ENCODE measurements at regions not wholly inside any gene's neighbourhood (a gene's known extent, or its start where the extent isn't known, plus 50 kb on each side); places are given as distances from the start of the nearest gene placed in this dataset.

DNA sequence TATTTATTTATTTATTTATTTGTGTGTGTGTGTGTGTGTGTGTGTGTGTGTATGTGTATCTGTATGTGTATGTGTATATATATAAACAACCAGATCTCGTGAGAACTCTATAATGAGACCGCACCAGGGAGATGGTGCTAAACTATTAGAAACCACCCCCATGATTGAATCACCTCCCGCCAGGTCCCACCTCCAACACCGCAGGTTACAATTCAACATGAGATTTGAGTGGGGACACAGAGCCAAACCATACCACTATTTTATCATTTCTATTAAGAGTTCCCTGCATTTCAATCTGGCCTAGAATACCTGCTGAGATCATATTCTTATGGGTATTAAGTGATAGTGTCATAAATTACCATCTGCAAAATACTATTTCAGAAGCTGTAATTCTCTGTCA lies 243.8 kb upstream of the PLEKHG7 start:
- Histone ChIP-seq H3K27me3 (no peaks in the 10 kb centered on the region), H3K9me3 (no peaks in the 10 kb centered on the region), H3K36me3 (no peaks in the 10 kb centered on the region), H3K4me3 (no peak overlapping the region)
- DNase-seq, result no peak

DNA sequence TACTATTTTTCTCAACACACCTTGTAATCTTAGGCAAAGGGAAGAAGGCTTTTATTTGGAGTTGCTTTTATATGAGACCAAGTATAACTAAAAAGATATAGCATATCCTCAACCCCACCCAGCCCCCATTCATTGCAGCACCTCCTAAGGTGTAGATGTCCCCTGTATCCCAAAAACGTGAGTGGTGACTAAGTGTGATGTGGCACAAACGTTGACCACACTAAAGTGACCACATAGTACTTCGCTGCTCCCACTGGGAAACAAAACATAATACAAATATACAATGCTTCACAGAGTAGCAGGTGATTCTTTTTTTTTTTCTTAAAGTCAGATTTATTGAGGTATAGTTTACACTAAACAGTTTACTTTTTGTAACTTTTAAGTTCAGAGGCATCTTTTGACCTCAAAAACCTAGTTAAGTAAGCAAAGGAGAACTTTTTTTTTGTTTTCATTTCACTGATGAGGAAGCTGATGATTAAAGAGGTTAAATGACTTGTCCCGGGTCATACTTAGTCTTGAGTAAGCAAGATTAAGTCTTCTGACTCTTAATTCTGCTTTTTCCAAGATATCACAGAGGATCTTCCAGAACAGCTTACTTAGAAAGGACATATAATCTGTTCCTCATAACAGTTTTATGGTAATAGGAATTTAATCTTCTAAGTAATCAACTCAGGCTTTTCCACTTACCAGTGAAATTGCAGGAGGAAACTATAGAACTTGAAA lies 245.2 kb upstream of the PLEKHG7 start:
- no peaks in the 10 kb centered on the region for H3K36me3 ChIP-seq
- DNase-seq, result no peak
- no peak overlapping the region for H3K4me3 ChIP-seq
- no peaks in the 10 kb centered on the region for H3K9me3 ChIP-seq
- H3K27me3 ChIP-seq, result no peaks in the 10 kb centered on the region

DNA sequence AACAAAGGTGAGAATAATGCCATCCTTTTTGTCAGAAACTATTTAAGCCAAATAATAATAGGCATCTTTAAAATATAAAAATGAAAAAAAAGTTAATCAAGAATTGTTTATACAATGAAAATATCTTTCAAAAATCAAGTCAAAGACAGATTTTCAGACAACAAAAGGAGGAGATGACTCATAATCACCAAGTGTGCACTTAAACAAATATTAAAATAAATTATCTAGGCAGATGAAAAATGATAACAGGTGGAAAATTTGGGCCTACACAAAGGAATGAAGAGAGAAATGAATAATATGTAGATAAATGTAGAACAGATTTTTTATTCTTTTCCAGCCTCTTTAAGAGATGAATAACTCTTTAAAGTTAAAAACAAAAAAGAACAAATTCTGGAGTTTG lies 250.0 kb upstream of the PLEKHG7 start:
- Histone ChIP-seq H3K9me3 (no peaks in the 10 kb centered on the region), H3K4me3 (no peak overlapping the region), H3K27me3 (no peaks in the 10 kb centered on the region), H3K36me3 (no peaks in the 10 kb centered on the region)
- DNase-seq, result no peak

DNA sequence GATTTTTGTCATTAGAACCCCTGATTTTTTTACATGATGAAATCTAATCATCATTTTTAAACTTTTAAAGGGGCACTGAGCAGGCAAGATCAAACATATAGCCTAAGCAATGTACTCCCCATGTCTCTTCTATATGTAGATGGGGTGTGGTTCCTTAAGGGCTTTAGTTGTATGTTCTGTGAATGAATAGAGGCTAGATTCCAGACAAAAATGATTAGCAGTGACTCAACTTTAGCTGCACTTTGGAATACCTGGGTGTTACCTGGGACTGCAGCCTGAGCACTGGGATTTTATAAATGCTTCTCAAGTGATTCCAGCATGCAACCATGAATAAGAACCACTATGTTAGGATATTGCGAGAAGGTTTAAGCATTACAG lies 256.7 kb upstream of the PLEKHG7 start:
- no peaks in the 10 kb centered on the region for H3K36me3 ChIP-seq
- no peaks in the 10 kb centered on the region for H3K27me3 ChIP-seq
- no peak overlapping the region for H3K4me3 ChIP-seq
- H3K9me3 ChIP-seq, result no peaks in the 10 kb centered on the region
- DNase-seq, result no peak

DNA sequence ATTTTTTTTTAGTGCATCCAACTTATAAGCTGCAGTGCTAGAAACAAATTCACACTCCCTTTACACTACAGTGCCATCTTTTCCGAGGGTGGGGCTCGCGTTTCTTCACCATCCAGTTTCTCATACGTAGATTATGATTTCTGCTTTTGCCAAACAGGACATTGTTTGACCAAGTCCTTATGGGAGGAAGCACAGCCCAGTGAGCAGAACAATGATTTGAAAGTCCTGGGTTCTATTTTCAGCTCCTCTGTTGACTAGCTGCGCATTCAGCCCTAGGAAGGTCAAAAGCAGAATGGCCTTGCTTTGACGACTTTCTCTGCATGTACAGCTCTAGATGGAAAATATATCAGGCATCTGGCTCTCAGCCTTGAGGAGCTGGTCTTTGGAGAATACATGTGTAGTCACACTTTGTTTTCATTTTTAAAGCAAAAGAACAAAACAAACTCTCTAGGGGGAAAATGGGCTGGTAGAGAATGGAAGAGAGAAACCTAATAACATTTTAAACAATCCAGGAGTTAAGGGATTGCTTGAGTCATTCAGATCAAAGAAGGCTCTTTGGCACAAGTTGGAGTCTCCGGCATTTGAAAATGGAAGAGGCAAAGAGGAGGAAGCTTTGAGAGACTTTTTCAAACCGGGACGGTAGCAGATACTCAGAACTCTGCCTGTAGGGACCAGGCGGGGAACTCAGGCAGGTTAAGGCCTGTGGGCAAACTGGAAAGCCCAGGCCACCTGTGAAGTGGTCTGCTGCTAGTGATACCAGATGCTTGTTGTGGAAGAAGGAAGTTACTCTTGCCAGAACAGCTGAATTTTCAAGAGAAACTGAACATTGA lies 257.3 kb upstream of the PLEKHG7 start:
- Histone ChIP-seq H3K27me3 (no peaks in the 10 kb centered on the region), H3K9me3 (no peaks in the 10 kb centered on the region), H3K36me3 (no peaks in the 10 kb centered on the region), H3K4me3 (no peak overlapping the region)
- DNase-seq, result no peak

DNA sequence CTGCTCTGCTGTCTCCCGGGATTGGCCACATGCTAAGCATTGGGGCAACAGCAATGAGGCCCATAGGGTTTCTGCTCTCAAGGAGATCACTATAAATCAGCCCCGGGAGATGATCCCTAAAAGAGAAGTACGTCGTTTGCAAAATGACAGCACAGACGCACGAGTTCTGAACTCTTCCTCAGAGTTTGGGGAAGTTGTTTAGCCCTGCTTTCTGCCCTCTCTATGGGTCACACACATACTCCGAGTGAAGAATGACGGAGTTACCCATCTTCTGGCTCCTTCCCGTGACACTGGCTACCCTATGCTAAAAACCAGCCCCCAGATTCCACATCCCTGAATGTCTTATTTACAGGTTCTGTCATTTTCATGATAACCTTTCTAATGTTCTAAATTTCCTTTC lies 258.0 kb upstream of the PLEKHG7 start:
- Histone ChIP-seq H3K27me3 (no peaks in the 10 kb centered on the region), H3K36me3 (no peaks in the 10 kb centered on the region), H3K9me3 (no peaks in the 10 kb centered on the region), H3K4me3 (no peak overlapping the region)
- DNase-seq, result no peak

- DNase-seq, result no peak
- Histone ChIP-seq H3K27me3 (no peaks in the 10 kb centered on the region), H3K36me3 (no peaks in the 10 kb centered on the region), H3K4me3 (no peak overlapping the region), H3K9me3 (no peaks in the 10 kb centered on the region)
Observed at GRCh38 chr12:92442782-92443181, 260.0 kb upstream of the PLEKHG7 start.

GRCh38 chr12:92440072-92440471 lies 262.7 kb upstream of the PLEKHG7 start:
- Histone ChIP-seq H3K36me3 (no peaks in the 10 kb centered on the region), H3K27me3 (no peaks in the 10 kb centered on the region), H3K9me3 (no peaks in the 10 kb centered on the region; the same call in 1 of the 2 replicates), H3K4me3 (no peak overlapping the region)
- DNase-seq, result no peak

GRCh38 chr12:92439420-92439805 lies 263.4 kb upstream of the PLEKHG7 start:
- H3K36me3 ChIP-seq, result no peaks in the 10 kb centered on the region
- DNase-seq, result peak; percentile 75
- no peaks in the 10 kb centered on the region; the same call in 1 of the 2 replicates for H3K9me3 ChIP-seq
- no peak overlapping the region for H3K4me3 ChIP-seq
- H3K27me3 ChIP-seq, result no peaks in the 10 kb centered on the region

DNA sequence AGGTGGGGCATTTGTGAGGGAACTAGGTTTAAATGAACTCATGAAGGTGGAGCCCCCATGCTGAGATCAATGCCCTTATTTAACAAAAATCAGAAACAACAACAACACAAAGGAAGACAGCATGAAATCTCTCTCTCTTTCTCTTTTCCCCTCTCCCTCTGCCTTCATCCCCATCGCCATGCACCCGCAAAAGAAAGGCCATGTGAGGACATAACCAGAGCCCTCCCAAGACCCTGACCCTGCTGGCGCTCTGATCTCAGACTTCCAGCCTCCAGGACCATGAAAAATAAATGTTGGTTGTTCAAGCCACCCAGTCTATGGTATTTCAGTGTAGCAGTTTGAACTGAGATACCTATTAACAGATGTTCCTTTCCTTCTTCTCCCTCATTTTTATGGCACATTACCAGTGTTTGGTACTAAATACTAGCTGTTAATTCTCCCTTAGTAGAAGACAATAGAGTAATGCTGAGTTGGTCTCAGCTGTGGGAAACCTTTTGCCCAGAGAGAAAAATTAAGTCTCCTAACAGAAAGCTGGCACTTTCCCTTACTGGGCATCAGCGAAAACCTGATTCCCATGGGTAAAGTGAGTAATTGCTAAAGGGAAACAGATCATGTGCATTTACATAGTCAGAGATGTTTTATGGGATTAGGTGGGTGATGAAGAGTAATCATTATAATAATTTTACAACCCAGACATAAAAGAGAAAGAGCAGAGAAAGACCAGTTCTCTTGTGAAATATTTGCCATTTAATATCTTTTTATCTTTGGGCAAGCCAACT lies 264.0 kb upstream of the PLEKHG7 start:
- peak; percentile 39 for DNase-seq
- H3K36me3 ChIP-seq, result no peaks in the 10 kb centered on the region
- H3K27me3 ChIP-seq, result no peaks in the 10 kb centered on the region
- no peaks in the 10 kb centered on the region; the same call in 1 of the 2 replicates for H3K9me3 ChIP-seq
- no peak overlapping the region for H3K4me3 ChIP-seq

DNA sequence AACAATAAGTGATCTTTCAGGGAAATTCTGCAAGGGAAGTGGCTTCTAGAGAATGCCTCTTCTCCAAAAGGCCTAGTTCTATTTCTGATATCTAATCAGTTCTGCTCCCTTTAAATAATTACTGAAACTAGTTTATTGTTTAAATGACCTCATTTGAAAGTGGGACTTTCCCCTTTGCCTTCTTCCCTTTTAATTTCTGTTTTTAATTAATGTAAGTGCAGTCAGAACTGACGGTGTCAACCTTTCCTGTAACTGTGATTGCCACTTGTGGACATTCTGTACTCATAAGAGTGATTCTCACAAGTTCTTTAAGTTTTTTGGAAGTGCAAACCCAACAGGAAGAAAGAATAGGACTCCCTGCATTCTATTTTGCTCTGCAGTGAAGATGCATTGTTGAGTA lies 265.3 kb upstream of the PLEKHG7 start:
- H3K4me3 ChIP-seq, result no peak overlapping the region
- no peaks in the 10 kb centered on the region for H3K27me3 ChIP-seq
- no peaks in the 10 kb centered on the region; the same call in 1 of the 2 replicates for H3K9me3 ChIP-seq
- H3K36me3 ChIP-seq, result no peaks in the 10 kb centered on the region
- no peak for DNase-seq

DNA sequence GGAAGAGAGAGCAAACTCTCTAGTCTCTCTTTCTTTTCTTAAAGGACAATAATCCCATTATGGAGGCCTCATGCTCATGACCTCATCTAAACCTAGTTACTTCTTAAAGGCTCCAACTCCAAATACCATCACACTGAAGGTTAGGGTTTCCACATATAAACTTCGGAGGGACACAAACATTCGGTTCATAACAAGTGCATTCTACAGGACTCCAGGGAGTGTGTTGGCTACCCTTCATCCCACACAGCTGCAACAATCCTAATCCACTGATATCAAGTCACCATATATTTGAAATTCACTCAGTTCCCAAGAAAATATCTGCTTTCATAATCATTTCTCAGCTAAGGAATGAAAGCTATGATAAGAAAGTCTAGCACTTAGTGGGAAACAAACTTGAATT lies 265.9 kb upstream of the PLEKHG7 start:
- Histone ChIP-seq H3K36me3 (no peaks in the 10 kb centered on the region), H3K9me3 (no peaks in the 10 kb centered on the region; the same call in 1 of the 2 replicates), H3K4me3 (no peak overlapping the region), H3K27me3 (no peaks in the 10 kb centered on the region)
- DNase-seq, result no peak

- H3K36me3 ChIP-seq, result no peaks in the 10 kb centered on the region
- no peaks in the 10 kb centered on the region; the same call in 1 of the 2 replicates for H3K9me3 ChIP-seq
- no peaks in the 10 kb centered on the region for H3K27me3 ChIP-seq
- no peak overlapping the region for H3K4me3 ChIP-seq
- DNase-seq, result no peak
Observed at GRCh38 chr12:92434607-92435025, 268.2 kb upstream of the PLEKHG7 start.

GRCh38 chr12:92432724-92433441 lies 269.9 kb upstream of the PLEKHG7 start:
- H3K27me3 ChIP-seq, result no peaks in the 10 kb centered on the region

DNA sequence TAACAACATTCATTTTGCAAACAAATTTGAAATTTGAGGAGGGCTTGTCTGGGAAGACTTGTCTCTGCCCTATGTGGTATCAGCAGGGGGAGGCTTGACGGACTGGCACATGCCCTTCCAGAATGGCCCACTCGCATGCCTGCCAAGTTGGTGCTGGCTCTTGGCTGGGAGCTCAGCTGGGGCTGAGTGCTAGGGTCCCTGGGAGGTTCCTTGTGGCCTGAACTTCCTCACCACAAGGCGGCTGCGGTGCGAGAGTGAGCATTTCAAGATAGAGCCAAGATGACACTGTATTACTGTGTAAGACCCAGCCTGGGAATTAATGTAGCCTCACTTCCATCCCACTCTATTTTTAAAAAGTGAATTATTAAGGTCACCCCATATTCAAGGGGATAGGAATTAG lies 271.6 kb upstream of the PLEKHG7 start:
- DNase-seq, result no peak
- H3K9me3 ChIP-seq, result no peaks in the 10 kb centered on the region; the same call in 1 of the 2 replicates

More at GRCh38 chr12:92432724-92433441, 269.9 kb upstream of the PLEKHG7 start:
- H3K36me3 ChIP-seq, result no peaks in the 10 kb centered on the region
- H3K9me3 ChIP-seq, result no peaks in the 10 kb centered on the region; the same call in 1 of the 2 replicates
- no peak overlapping the region for H3K4me3 ChIP-seq
- DNase-seq, result no peak

DNA sequence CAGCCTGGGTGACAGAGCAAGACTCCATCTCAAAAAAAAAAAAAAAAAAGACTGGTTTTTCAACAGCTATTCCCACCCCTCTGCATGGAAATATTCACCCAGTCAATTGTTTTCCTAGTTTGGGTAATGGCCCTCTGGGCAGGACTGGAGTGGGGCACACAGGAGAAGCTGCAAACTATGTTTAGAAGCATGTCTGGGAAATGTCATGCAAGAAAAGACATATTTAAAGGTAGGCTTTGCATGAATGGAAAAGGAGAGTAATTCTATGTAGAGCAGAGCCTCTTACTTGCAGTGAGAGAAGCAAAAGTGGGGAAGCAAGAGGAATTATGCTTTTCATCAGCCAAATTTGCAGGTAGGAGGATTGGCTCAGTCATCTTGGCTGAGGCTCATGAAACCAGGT lies 276.5 kb upstream of the PLEKHG7 start:
- DNase-seq, result no peak
- no peaks in the 10 kb centered on the region for H3K9me3 ChIP-seq
- no peak overlapping the region for H3K4me3 ChIP-seq
- H3K36me3 ChIP-seq, result no peaks in the 10 kb centered on the region
- H3K27me3 ChIP-seq, result no peaks in the 10 kb centered on the region

More for the DNA sequence above, 271.6 kb upstream of the PLEKHG7 start:
- no peaks in the 10 kb centered on the region for H3K27me3 ChIP-seq
- no peaks in the 10 kb centered on the region for H3K36me3 ChIP-seq
- no peak overlapping the region for H3K4me3 ChIP-seq

Measured in MG63 (cell line).